CD1c-positive myeloid dendritic cell (primary cell): ENCODE measurements at regions not wholly inside any gene's neighbourhood (a gene's known extent, or its start where the extent isn't known, plus 50 kb on each side); places are given as distances from the start of the nearest gene placed in this dataset.
"Not testable (repeated sequence)": the region's sequence is repeated elsewhere in the genome, so short reads cannot be mapped to it uniquely, and the experiment has no call there.

Source experiments
- DNase-seq: peaks from one replicate; pipeline ENCODE4 v3.0.0-alpha.2; 2016; ENCODE audit errors: extremely low spot score

DNA sequence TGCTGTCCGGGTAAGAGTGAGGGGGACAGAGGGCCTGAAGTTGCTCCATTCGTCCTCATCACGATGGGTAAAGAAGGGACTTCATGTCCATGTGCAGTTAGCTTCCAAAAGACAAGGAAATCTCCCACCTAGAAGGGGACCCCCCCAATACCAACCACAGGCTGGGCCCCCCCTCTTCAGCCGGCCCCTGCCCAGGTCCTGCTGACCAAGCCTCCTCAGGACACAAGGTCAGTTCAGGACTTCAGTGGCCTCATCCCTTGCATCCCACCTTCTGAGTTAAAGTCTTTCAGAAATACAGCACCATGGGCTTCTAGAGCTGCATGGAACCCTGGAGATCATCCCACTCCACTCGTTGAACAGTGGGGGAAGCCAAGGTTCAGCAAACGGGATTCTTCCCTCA lies 115.4 kb upstream of the ERG start:
- no peak for DNase-seq

GRCh38 chr21:38614558-38614957 lies 116.3 kb upstream of the ERG start:
- no peak for DNase-seq

DNA sequence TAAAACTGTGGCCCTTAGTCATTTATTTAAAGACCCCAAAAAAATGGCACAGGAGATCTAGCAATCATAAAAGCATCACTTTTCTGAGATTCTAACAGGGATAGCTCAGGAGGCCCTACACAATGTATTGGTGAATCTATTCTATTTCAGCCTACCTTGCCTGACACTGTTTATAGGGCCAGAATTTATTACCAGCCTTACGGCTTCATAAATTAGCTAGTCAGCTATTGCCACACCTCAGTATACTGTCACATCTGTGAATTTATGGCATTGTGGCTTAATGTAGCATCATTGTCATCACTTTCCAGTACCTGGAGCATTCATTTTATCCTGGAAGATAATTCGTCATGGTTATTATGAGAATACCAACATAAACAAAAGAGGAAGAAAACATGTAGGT lies 121.2 kb upstream of the ERG start:
- no peak for DNase-seq

DNA sequence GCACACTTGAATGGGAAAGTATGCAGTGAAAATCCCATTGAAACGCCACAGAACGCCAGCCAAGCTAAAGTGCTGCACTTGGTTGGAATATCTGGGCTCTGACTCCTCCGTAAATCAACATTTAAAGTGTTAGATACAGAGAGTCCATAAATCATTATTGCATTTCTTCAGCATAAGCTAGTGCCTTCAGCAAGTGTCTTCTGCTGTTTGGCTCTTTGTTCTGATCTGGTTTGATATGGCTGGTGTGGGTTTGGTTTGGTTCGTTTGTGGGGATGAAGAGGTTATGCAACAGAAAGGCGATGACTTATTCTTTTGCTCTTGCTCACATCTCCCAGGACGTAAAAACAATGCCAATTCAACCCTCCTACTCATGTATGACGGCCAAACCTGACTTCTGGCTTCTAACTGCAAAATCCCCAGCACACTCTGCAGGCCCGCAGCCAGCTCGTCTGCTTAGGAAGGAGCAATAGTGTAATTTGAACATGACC lies 121.8 kb upstream of the ERG start:
- DNase-seq = no peak

DNA sequence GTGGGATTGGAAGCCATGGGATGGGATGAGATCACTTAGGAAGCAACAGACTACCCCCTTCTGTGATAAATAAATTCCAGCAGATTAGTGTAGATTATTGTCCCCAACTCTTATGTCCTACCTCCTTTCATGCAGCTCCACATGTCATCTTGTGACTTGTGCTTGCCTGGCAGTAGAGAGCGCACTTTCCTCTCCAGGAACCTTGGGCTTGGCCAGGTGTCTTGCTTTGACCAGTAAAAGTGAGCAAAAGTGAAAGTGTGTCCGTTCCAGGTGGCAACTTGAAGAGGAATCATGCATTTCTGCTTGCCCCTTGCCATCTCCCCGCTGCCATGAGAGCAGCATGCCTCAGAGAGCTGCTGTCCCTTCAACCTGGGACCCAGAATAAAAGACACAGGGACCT lies 122.9 kb upstream of the ERG start:
- no peak for DNase-seq

- DNase-seq = no peak
These were observed 124.0 kb upstream of the ERG start for GRCh38 chr21:38622081-38622826.

DNA sequence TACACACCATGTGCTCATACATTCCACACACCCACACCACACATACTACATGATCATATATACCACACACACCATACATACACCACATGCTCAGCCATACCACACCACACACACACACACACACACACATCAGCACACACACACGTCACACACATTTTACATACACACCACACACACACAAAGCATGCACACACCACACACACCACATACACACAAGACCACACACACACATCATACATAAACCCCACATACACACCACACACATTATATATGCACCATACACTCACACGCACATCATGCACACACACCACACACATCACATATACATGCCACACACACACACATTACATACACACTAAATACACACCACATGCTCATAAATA lies 124.5 kb upstream of the ERG start:
- no peak for DNase-seq

DNA sequence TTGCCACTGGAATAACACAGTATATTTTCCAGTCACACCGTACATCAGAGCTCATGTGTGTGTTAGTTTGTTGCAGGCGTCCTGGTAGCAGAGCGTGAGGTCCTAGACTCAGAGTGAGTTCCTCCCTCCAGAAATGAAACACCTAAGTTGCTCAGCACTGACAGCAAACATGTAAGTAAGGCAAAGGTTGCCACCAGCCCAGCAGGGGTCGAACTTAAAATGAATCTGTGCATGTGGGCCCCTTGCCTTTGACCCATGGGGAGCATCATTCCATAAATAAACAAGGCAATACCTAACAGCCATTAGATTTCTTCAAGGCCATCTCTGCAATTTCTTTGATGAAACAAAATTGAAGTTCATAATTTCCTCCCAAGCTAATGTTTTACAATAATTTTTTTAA lies 125.3 kb upstream of the ERG start:
- no peak for DNase-seq

DNA sequence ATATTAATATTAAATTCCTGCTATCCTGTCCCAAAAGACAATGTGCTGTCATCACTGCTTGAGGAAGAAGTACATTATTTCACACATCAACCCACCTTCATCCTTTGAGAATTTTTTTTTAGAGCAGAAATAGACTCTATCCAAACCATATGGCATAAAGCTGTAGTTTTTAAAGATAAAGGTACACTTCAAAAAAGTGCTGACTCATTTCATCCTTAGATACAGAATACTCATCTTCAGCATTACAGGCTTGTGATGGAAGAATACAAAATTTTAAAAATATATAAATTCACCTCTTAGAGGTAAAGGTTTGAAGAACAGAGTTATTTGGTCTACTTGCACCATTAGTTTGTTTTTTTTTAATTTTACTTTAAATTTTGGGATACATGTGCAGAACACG lies 126.7 kb upstream of the ERG start:
- no peak for DNase-seq

DNA sequence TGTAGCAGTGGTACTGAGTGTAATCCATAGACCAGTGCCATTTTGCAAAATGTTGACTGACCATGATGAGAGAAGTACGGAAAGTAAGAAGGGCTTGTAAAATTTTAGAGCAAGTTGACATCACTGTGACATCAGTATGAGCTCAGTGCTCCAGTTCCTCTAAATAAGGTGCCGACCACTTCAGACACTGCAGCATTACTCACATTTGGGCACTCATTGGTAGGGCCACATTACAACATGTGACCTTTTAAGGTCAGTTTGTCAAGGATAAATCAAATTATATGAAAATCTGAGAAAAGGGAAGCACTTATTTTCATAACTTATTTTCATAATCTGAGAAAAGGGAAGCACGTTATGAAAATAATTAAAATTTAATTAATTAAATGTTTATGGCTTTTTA lies 128.0 kb upstream of the ERG start:
- peak; percentile 55 for DNase-seq

DNA sequence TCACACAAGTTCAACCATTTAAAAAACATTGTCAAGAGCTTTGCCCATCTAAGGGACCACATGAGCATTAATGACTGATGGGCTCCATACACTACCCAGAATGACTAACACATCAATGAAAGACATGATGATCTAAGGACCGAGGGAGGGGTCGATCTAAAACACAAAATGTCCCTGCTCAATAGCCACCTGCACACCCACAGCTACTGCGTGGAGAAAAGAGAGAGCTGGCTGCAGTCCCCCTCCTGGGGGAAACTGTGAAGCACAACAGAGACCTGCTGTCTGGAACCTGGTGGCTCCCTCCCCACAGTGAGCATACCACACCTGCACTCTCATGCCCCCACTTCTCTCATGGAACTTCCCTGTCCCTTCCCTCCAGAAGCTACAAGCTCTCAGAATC lies 130.1 kb upstream of the ERG start:
- DNase-seq = no peak

GRCh38 chr21:38631206-38631605 lies 132.9 kb upstream of the ERG start:
- peak; percentile 60 for DNase-seq

DNA sequence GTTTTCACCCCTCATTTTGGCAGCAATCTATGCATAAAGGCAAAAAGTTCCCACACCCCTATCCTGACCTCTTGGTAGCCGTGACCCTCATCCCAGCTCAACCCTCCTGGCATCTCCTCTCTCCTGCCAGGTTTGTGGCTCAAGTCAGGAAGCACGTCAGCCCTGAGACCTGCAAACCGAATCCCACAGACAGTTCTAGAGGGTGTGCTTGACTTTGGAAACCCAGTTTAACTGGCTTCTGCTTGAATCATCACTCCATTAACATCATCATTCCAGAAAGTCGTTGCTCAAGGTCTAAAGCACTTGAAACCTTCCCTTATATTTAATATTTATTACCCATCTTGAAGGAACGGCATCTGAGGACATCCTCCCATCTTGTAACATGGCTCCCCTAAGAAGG lies 133.4 kb upstream of the ERG start:
- DNase-seq = no peak

GRCh38 chr21:38637161-38637560 lies 138.9 kb upstream of the ERG start:
- no peak for DNase-seq

GRCh38 chr21:38639571-38640354 lies 141.5 kb upstream of the ERG start:
- DNase-seq = peak; percentile 47

DNA sequence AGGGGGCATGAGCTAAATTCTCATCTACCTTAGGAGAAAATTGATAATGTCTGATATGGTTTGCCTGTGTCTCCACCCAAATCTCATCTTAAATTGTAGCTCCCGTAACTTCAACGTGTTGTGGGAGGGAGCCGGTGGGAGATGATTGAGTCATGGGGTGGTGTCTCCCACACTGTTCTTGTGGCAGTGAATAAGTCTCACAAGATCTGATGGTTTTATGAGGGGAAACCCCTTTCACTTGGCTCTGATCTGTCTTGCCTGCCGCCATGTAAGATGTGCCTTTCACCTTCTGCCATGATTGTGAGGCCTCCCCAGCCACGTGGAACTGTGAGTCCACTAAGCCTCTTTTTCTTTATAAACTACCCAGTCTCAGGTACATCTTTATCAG lies 142.1 kb upstream of the ERG start:
- not testable (repeated sequence) for DNase-seq

- no peak for DNase-seq
These were observed 145.2 kb upstream of the ERG start for GRCh38 chr21:38643404-38644023.

GRCh38 chr21:38645282-38645681 lies 147.0 kb upstream of the ERG start:
- no peak for DNase-seq

DNA sequence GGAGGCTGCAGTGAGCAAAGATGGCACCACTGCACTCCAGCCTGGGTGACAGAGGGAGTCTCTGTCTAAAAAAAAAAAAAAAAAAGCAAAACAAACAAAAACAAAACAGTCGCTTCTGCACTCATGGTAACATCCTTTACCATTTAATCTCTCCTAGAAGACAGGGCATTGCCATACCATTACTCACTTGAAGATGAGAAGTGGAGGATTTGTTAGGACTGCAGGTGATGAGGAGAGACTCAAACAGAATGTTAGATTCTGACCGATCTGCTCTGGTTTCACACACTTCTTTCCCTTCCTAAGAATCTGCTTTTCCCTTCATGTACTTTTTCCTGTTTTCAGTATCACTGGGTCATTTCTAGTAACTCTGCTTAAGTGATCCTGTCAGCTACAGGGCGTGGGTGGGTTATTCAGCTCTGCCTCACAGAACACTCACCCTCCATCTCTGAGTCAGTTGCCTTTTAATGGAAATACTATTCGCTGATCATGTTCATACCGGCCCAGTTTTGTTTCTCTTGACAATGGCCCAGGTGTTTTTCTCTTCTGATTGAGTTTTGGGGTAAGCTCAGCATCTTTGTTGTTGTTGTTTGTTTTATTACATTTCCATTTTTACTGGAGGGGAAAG lies 148.0 kb upstream of the ERG start:
- no peak for DNase-seq

DNA sequence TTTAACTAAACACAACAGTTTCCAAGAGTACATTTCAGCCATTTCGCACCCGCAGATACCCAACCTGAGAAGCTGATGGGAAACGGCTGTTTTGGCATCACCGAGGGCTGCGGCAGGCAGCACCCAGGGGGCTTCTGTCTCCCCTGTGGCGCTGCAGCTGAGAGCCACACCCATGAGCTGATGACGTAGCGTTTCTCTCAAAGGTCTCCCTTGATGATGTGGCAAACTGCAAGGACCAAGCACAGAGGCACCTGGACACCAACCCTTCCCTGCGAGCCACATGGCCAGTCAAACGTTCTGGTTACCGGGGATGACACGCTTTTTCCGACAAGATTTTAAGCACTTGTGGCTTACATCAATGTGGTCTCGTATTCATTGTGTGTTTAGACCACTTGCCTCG lies 150.8 kb upstream of the ERG start:
- DNase-seq = no peak

DNA sequence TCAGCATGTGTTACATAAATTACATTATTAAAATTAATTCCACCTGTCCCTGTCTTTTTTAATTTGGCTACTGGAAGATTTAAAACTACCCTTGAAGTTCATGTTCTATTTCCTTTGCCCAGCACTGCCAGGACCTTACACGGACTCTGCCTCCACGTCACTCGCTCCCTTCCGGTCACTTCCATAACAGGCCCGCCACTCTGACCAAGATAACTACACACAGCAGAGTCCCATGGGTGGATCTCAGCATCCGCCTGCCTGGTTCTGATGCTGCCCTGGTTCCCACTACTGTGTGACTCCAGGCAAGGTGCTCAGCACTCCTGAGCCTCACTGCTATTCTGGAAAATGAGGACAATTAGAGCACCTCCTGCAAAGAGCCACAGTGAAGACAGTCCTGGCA lies 153.3 kb upstream of the ERG start:
- DNase-seq = no peak

DNA sequence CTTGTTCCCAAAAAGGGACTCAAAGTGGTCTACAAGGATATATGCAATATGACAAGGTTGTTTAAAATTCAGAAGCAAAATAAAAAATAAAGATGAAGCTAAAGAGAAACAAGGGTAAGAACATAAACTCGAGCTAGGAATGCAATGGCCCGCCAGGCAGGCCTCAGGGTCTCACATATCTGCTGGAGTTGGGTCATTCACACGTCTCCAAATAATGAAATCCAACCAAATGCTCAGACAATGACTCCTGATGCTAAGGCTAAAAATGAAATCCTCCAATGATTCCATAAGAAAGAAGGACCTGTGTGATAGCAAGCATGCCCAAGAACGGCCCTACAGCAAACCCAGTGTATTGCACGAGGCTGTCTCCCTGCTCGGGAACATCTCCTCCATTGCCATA lies 153.3 kb upstream of the ETS2 start:
- no peak for DNase-seq

DNA sequence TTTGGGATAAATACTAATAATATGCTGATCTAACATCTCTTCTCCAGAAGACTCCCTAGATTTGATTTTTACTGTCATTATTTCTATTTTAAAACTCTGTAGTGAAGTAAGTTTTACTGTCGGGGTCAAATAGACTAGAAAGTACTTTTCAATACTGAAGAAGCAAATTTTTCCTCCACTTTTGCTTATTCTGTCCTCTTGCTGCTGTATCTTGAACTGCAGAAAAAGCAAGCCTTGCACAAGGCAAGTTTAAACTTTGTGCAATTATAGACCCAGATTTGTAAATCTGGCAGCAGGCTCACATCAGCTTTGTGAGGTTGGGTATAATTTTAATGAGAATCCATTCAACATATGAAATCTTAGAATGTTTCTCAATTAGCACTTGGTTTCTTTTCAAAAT lies 151.1 kb upstream of the ETS2 start:
- no peak for DNase-seq
